ENCODE measurements at regions not wholly inside any gene's neighbourhood (a gene's known extent, or its start where the extent isn't known, plus 50 kb on each side); places are given as distances from the start of the nearest gene placed in this dataset.

- TF ChIP-seq CTCF (IDR thresholded peaks at IDR 0.05; ENCODE audit: control insufficient read depth, extremely low read depth, insufficient read depth): no peak
Observed at GRCh38 chr10:57960406-57960805, 307.3 kb downstream of the IPMK start.

GRCh38 chr10:57959318-57960006 is 308.2 kb downstream of the IPMK start:
- TF ChIP-seq CTCF (IDR thresholded peaks at IDR 0.05; ENCODE audit: control insufficient read depth, extremely low read depth, insufficient read depth): no peak
- no peak for DNase-seq (ENCODE audit: low read depth)

More at GRCh38 chr10:57960406-57960805, 307.3 kb downstream of the IPMK start:
- DNase-seq (ENCODE audit: low read depth): no peak
- H3K4me3 ChIP-seq (ENCODE audit: low read depth, low read length): no peak overlapping the region

GRCh38 chr10:57955076-57955475 is 312.6 kb downstream of the IPMK start:
- no peak overlapping the region for H3K4me3 ChIP-seq (ENCODE audit: low read depth, low read length)
- no peak for DNase-seq (ENCODE audit: low read depth)
- no peak for TF ChIP-seq CTCF (IDR thresholded peaks at IDR 0.05; ENCODE audit: control insufficient read depth, extremely low read depth, insufficient read depth)

More at GRCh38 chr10:57959318-57960006, 308.2 kb downstream of the IPMK start:
- no peak overlapping the region for H3K4me3 ChIP-seq (ENCODE audit: low read depth, low read length)

GRCh38 chr10:57952741-57953140 is 315.0 kb downstream of the IPMK start:
- H3K4me3 ChIP-seq (ENCODE audit: low read depth, low read length): no peak overlapping the region
- no peak for DNase-seq (ENCODE audit: low read depth)
- TF ChIP-seq CTCF (IDR thresholded peaks at IDR 0.05; ENCODE audit: control insufficient read depth, extremely low read depth, insufficient read depth): no peak

GRCh38 chr10:57950442-57950974 is 317.2 kb downstream of the IPMK start:
- no peak for DNase-seq (ENCODE audit: low read depth)
- H3K4me3 ChIP-seq (ENCODE audit: low read depth, low read length): no peak overlapping the region
- TF ChIP-seq CTCF (IDR thresholded peaks at IDR 0.05; ENCODE audit: control insufficient read depth, extremely low read depth, insufficient read depth): no peak

GRCh38 chr10:57948796-57949195 is 318.9 kb downstream of the IPMK start:
- no peak for TF ChIP-seq CTCF (IDR thresholded peaks at IDR 0.05; ENCODE audit: control insufficient read depth, extremely low read depth, insufficient read depth)
- H3K4me3 ChIP-seq (ENCODE audit: low read depth, low read length): no peak overlapping the region
- no peak for DNase-seq (ENCODE audit: low read depth)

- no peak for TF ChIP-seq CTCF (IDR thresholded peaks at IDR 0.05; ENCODE audit: control insufficient read depth, extremely low read depth, insufficient read depth)
- H3K4me3 ChIP-seq (ENCODE audit: low read depth, low read length): no peak overlapping the region
- DNase-seq (ENCODE audit: low read depth): no peak
Observed at GRCh38 chr10:57946833-57947232, 320.9 kb downstream of the IPMK start.
